ENCODE measurements at regions not wholly inside any gene's neighbourhood (a gene's known extent, or its start where the extent isn't known, plus 50 kb on each side); places are given as distances from the start of the nearest gene placed in this dataset.

- Histone ChIP-seq H3K27me3 (ENCODE audit: insufficient read depth, low read length) (no peaks in the 10 kb centered on the region), H3K4me2 (ENCODE audit: insufficient read depth, insufficient read length, low read length) (no peak overlapping the region), H3K14ac (ENCODE audit: insufficient read depth, low read length) (no peak overlapping the region), H2BK5ac (ENCODE audit: insufficient read length, low read length) (no peak overlapping the region), H2AK5ac (ENCODE audit: insufficient read length, low read length) (no peak overlapping the region), H2BK120ac (ENCODE audit: low read depth, low read length, poor library complexity, severe bottlenecking) (no peak overlapping the region), H2BK12ac (ENCODE audit: insufficient read length, low read depth, low read length) (no peak overlapping the region), H4K8ac (replicated peaks; ENCODE audit: insufficient read length, low read depth, low read length) (no peak overlapping the region), H3K56ac (ENCODE audit: insufficient read length, low read depth, low read length) (no peak overlapping the region), H3K4ac (ENCODE audit: low read depth, low read length) (no peak overlapping the region), H3K79me2 (ENCODE audit: insufficient read depth, low read length) (no peaks in the 10 kb centered on the region), H3K23me2 (ENCODE audit: insufficient read length, low read depth, low read length, poor library complexity, severe bottlenecking) (no peaks in the 10 kb centered on the region), H2BK15ac (ENCODE audit: low read depth, low read length) (no peak overlapping the region), H2AFZ (ENCODE audit: low read length) (no peak overlapping the region), H3K4me1 (ENCODE audit: insufficient read depth, low read length) (no peaks in the 10 kb centered on the region), H3K23ac (ENCODE audit: insufficient read length, low read depth, low read length) (no peak overlapping the region), H3K9ac (ENCODE audit: extremely low read depth, insufficient read length, low read length) (no peak overlapping the region), H3T11ph (ENCODE audit: low read length) (no peak overlapping the region), H4K5ac (ENCODE audit: insufficient read length, low read depth, low read length) (no peak overlapping the region), H4K91ac (ENCODE audit: insufficient read length, low read depth, low read length) (no peak overlapping the region), H3K27ac (ENCODE audit: insufficient read length, low read depth, low read length) (no peak overlapping the region), H2BK20ac (ENCODE audit: low read depth, low read length, poor library complexity, severe bottlenecking) (no peak overlapping the region), H4K20me1 (ENCODE audit: control insufficient read depth, insufficient read depth, insufficient read length) (no peaks in the 10 kb centered on the region), H3K18ac (ENCODE audit: insufficient read length, low read depth, low read length) (no peak overlapping the region), H3K9me3 (ENCODE audit: control insufficient read depth, low read depth, low read length) (no peaks in the 10 kb centered on the region), H3K79me1 (ENCODE audit: insufficient read depth, low read depth, low read length, poor library complexity, severe bottlenecking) (no peaks in the 10 kb centered on the region)
- no peak overlapping the region for H3K4me3 Mint-ChIP-seq
- DNase-seq, result peak; percentile 60
- peaks cover 0 to 15% of the 10 kb centered on the region in 2 experiments; a peak in 2 of 4 replicates for H3K4me1 Mint-ChIP-seq
- peaks cover 4% of the 10 kb centered on the region for H3K27me3 Mint-ChIP-seq (ENCODE audit: low read depth)
- H3K36me3 Mint-ChIP-seq (ENCODE audit: insufficient read depth in 1 of 3, low read depth in 3 of 3), result no peaks in the 10 kb centered on the region
- H3K27ac Mint-ChIP-seq, result no peak overlapping the region
- H3K9me3 Mint-ChIP-seq, result no peaks in the 10 kb centered on the region; a peak in 2 of 5 replicates
- WGBS (ENCODE audit: extremely low coverage, insufficient read length, low lambda C conversion rate), result no CpG with 5 or more reads among the region's 3 CpGs
- TF ChIP-seq, protein P1, sequence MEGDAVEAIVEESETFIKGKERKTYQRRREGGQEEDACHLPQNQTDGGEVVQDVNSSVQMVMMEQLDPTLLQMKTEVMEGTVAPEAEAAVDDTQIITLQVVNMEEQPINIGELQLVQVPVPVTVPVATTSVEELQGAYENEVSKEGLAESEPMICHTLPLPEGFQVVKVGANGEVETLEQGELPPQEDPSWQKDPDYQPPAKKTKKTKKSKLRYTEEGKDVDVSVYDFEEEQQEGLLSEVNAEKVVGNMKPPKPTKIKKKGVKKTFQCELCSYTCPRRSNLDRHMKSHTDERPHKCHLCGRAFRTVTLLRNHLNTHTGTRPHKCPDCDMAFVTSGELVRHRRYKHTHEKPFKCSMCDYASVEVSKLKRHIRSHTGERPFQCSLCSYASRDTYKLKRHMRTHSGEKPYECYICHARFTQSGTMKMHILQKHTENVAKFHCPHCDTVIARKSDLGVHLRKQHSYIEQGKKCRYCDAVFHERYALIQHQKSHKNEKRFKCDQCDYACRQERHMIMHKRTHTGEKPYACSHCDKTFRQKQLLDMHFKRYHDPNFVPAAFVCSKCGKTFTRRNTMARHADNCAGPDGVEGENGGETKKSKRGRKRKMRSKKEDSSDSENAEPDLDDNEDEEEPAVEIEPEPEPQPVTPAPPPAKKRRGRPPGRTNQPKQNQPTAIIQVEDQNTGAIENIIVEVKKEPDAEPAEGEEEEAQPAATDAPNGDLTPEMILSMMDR (conservative IDR thresholded peaks at IDR 0.05), result peak; percentile 50
These were observed 205.2 kb upstream of the APCDD1 start for GRCh38 chr18:10249270-10249669.

All from H9 (cell line).